Glomerular visceral epithelial cell (primary cell): ENCODE measurements at regions not wholly inside any gene's neighbourhood (a gene's known extent, or its start where the extent isn't known, plus 50 kb on each side); places are given as distances from the start of the nearest gene placed in this dataset.
A peak's percentile ranks its signal among the peaks of the same experiment; 100 is the strongest.

Experiments used
- DNase-seq: peaks from one replicate; pipeline ENCODE4 v3.0.0-alpha.2; 2016; ENCODE audit errors: extremely low spot score

- DNase-seq = no peak
Observed at GRCh38 chr17:22599322-22599721, 907.0 kb downstream of the KCNJ18 start.

GRCh38 chr17:22600644-22601298 lies 908.4 kb downstream of the KCNJ18 start:
- DNase-seq = peak; percentile 27
